ENCODE measurements at regions not wholly inside any gene's neighbourhood (a gene's known extent, or its start where the extent isn't known, plus 50 kb on each side); places are given as distances from the start of the nearest gene placed in this dataset.

- DNase-seq = no peak
- H3K27me3 ChIP-seq (ENCODE audit: insufficient read depth, low read length) = no peaks in the 10 kb centered on the region
- H3K9me3 ChIP-seq (ENCODE audit: control insufficient read depth in 1 of 2, low read length in 2 of 2) = no peaks in the 10 kb centered on the region
- no peaks in the 10 kb centered on the region for H3K36me3 ChIP-seq (ENCODE audit: insufficient read depth, low read length)
- POLR2A ChIA-PET (ENCODE audit: partially characterized antibody) = no interaction called here
- peaks cover 0 to 2% of the 10 kb centered on the region in 2 donors for H3K27me3 Mint-ChIP-seq
- no peak overlapping the region for H3K4me3 ChIP-seq (ENCODE audit: low read length in 2 of 2)
- intact Hi-C loops (cut with micrococcal nuclease) = no loop called here
- no peak overlapping the region for H3K27ac Mint-ChIP-seq
- H3K4me1 ChIP-seq (ENCODE audit: insufficient read depth, low read length) = no peaks in the 10 kb centered on the region
- H3K4me1 Mint-ChIP-seq = no peaks in the 10 kb centered on the region
- H3K36me3 Mint-ChIP-seq = no peaks in the 10 kb centered on the region
- H3K9me3 Mint-ChIP-seq = peaks cover 0 to 23% (median 8%) of the 10 kb centered on the region in 8 donors
- no peak overlapping the region for H3K4me3 Mint-ChIP-seq
- CTCF ChIA-PET (ENCODE audit: partially characterized antibody) = no interaction called here
- no peak overlapping the region for H3K27ac ChIP-seq (ENCODE audit: low read depth, low read length)
Measured at GRCh38 chr17:33560165-33560564, 267.1 kb upstream of the ASIC2 start.

- Mint-ChIP-seq H3K4me1 (no peaks in the 10 kb centered on the region), H3K36me3 (no peaks in the 10 kb centered on the region), H3K4me3 (no peak overlapping the region), H3K27me3 (peaks cover 0 to 2% of the 10 kb centered on the region in 2 donors), H3K9me3 (peaks cover 0 to 23% (median 8%) of the 10 kb centered on the region in 8 donors), H3K27ac (no peak overlapping the region)
- CTCF ChIA-PET (ENCODE audit: partially characterized antibody) = no interaction called here
- H3K27me3 ChIP-seq (ENCODE audit: insufficient read depth, low read length) = no peaks in the 10 kb centered on the region
- intact Hi-C loops (cut with micrococcal nuclease) = no loop called here
- H3K36me3 ChIP-seq (ENCODE audit: insufficient read depth, low read length) = no peaks in the 10 kb centered on the region
- no peak for DNase-seq
- H3K4me3 ChIP-seq (ENCODE audit: low read length in 2 of 2) = no peak overlapping the region
- no peaks in the 10 kb centered on the region for H3K4me1 ChIP-seq (ENCODE audit: insufficient read depth, low read length)
- H3K9me3 ChIP-seq (ENCODE audit: control insufficient read depth in 1 of 2, low read length in 2 of 2) = no peaks in the 10 kb centered on the region
- no peak overlapping the region for H3K27ac ChIP-seq (ENCODE audit: low read depth, low read length)
- POLR2A ChIA-PET (ENCODE audit: partially characterized antibody) = no interaction called here
Measured at GRCh38 chr17:33560871-33561270, 267.8 kb upstream of the ASIC2 start.

GRCh38 chr17:33561569-33562334 lies 268.7 kb upstream of the ASIC2 start:
- Histone ChIP-seq H3K4me3 (ENCODE audit: low read length in 2 of 2) (no peak overlapping the region), H3K9me3 (ENCODE audit: control insufficient read depth in 1 of 2, low read length in 2 of 2) (no peaks in the 10 kb centered on the region), H3K27ac (ENCODE audit: low read depth, low read length) (no peak overlapping the region), H3K27me3 (ENCODE audit: insufficient read depth, low read length) (no peaks in the 10 kb centered on the region), H3K4me1 (ENCODE audit: insufficient read depth, low read length) (no peaks in the 10 kb centered on the region), H3K36me3 (ENCODE audit: insufficient read depth, low read length) (no peaks in the 10 kb centered on the region)
- POLR2A ChIA-PET (ENCODE audit: partially characterized antibody) = no interaction called here
- Mint-ChIP-seq H3K4me1 (no peaks in the 10 kb centered on the region), H3K27ac (no peak overlapping the region), H3K27me3 (peaks cover 0 to 2% of the 10 kb centered on the region in 2 donors), H3K36me3 (no peaks in the 10 kb centered on the region), H3K4me3 (no peak overlapping the region), H3K9me3 (peaks cover 0 to 23% (median 8%) of the 10 kb centered on the region in 8 donors)
- no peak for DNase-seq
- intact Hi-C loops (cut with micrococcal nuclease) = no loop called here
- CTCF ChIA-PET (ENCODE audit: partially characterized antibody) = no interaction called here

- CTCF ChIA-PET (ENCODE audit: partially characterized antibody) = no interaction called here
- POLR2A ChIA-PET (ENCODE audit: partially characterized antibody) = no interaction called here
Measured at GRCh38 chr17:33562792-33563191, 269.7 kb upstream of the ASIC2 start.

GRCh38 chr17:33564146-33564545 lies 271.1 kb upstream of the ASIC2 start:
- Histone ChIP-seq H3K9me3 (ENCODE audit: control insufficient read depth in 1 of 2, low read length in 2 of 2) (no peaks in the 10 kb centered on the region), H3K36me3 (ENCODE audit: insufficient read depth, low read length) (no peaks in the 10 kb centered on the region), H3K27me3 (ENCODE audit: insufficient read depth, low read length) (no peaks in the 10 kb centered on the region), H3K4me3 (ENCODE audit: low read length in 2 of 2) (no peak overlapping the region), H3K4me1 (ENCODE audit: insufficient read depth, low read length) (no peaks in the 10 kb centered on the region), H3K27ac (ENCODE audit: low read depth, low read length) (no peak overlapping the region)
- Mint-ChIP-seq H3K27ac (no peak overlapping the region), H3K27me3 (peaks cover 0 to 2% of the 10 kb centered on the region in 2 donors), H3K9me3 (peaks cover 0 to 7% (median 2%) of the 10 kb centered on the region in 8 donors), H3K4me3 (no peak overlapping the region), H3K36me3 (no peaks in the 10 kb centered on the region), H3K4me1 (no peaks in the 10 kb centered on the region)
- ChIA-PET POLR2A (ENCODE audit: partially characterized antibody) (no interaction called here), CTCF (ENCODE audit: partially characterized antibody) (no interaction called here)
- intact Hi-C loops (cut with micrococcal nuclease) = no loop called here
- DNase-seq = no peak

More at GRCh38 chr17:33562792-33563191, 269.7 kb upstream of the ASIC2 start:
- Histone ChIP-seq H3K36me3 (ENCODE audit: insufficient read depth, low read length) (no peaks in the 10 kb centered on the region), H3K4me3 (ENCODE audit: low read length in 2 of 2) (no peak overlapping the region), H3K27ac (ENCODE audit: low read depth, low read length) (no peak overlapping the region), H3K4me1 (ENCODE audit: insufficient read depth, low read length) (no peaks in the 10 kb centered on the region), H3K27me3 (ENCODE audit: insufficient read depth, low read length) (no peaks in the 10 kb centered on the region), H3K9me3 (ENCODE audit: control insufficient read depth in 1 of 2, low read length in 2 of 2) (no peaks in the 10 kb centered on the region)
- Mint-ChIP-seq H3K9me3 (peaks cover 0 to 17% (median 8%) of the 10 kb centered on the region in 8 donors), H3K4me3 (no peak overlapping the region), H3K36me3 (no peaks in the 10 kb centered on the region), H3K27ac (no peak overlapping the region), H3K4me1 (no peaks in the 10 kb centered on the region), H3K27me3 (peaks cover 0 to 2% of the 10 kb centered on the region in 2 donors)
- DNase-seq = no peak
- intact Hi-C loops (cut with micrococcal nuclease) = no loop called here

- no peak overlapping the region for H3K27ac ChIP-seq (ENCODE audit: low read depth, low read length)
- no peaks in the 10 kb centered on the region for H3K27me3 ChIP-seq (ENCODE audit: insufficient read depth, low read length)
- no peak for DNase-seq
- no peaks in the 10 kb centered on the region for H3K4me1 ChIP-seq (ENCODE audit: insufficient read depth, low read length)
- Mint-ChIP-seq H3K9me3 (peaks cover 0 to 4% (median 0%) of the 10 kb centered on the region in 8 donors), H3K27ac (no peak overlapping the region), H3K36me3 (no peaks in the 10 kb centered on the region), H3K27me3 (peaks cover 3 to 5% of the 10 kb centered on the region in 2 donors), H3K4me1 (no peaks in the 10 kb centered on the region), H3K4me3 (no peak overlapping the region)
- H3K4me3 ChIP-seq (ENCODE audit: low read length in 2 of 2) = no peak overlapping the region
- no peaks in the 10 kb centered on the region for H3K9me3 ChIP-seq (ENCODE audit: control insufficient read depth in 1 of 2, low read length in 2 of 2)
- CTCF ChIA-PET (ENCODE audit: partially characterized antibody) = no interaction called here
- POLR2A ChIA-PET (ENCODE audit: partially characterized antibody) = no interaction called here
- no peaks in the 10 kb centered on the region for H3K36me3 ChIP-seq (ENCODE audit: insufficient read depth, low read length)
- intact Hi-C loops (cut with micrococcal nuclease) = no loop called here
Measured at GRCh38 chr17:33567223-33567622, 274.1 kb upstream of the ASIC2 start.

- CTCF ChIA-PET (ENCODE audit: partially characterized antibody) = no interaction called here
- no peak for DNase-seq
- Mint-ChIP-seq H3K36me3 (no peaks in the 10 kb centered on the region), H3K27me3 (peaks cover 5 to 13% of the 10 kb centered on the region in 2 donors), H3K4me1 (no peaks in the 10 kb centered on the region), H3K4me3 (no peak overlapping the region), H3K27ac (no peak overlapping the region), H3K9me3 (peaks cover 0 to 4% (median 0%) of the 10 kb centered on the region in 8 donors)
- Histone ChIP-seq H3K36me3 (ENCODE audit: insufficient read depth, low read length) (no peaks in the 10 kb centered on the region), H3K9me3 (ENCODE audit: control insufficient read depth in 1 of 2, low read length in 2 of 2) (no peaks in the 10 kb centered on the region), H3K4me1 (ENCODE audit: insufficient read depth, low read length) (no peaks in the 10 kb centered on the region), H3K27ac (ENCODE audit: low read depth, low read length) (no peak overlapping the region), H3K4me3 (ENCODE audit: low read length in 2 of 2) (no peak overlapping the region), H3K27me3 (ENCODE audit: insufficient read depth, low read length) (peaks cover 1% of the 10 kb centered on the region)
- intact Hi-C loops (cut with micrococcal nuclease) = no loop called here
- POLR2A ChIA-PET (ENCODE audit: partially characterized antibody) = no interaction called here
Measured at GRCh38 chr17:33572615-33573014, 279.5 kb upstream of the ASIC2 start.

Measured in CD4-positive, alpha-beta memory T cell (primary cell).